AG08396 (cell line): ENCODE measurements at regions not wholly inside any gene's neighbourhood (a gene's known extent, or its start where the extent isn't known, plus 50 kb on each side); places are given as distances from the start of the nearest gene placed in this dataset.

Source experiments
- DNase-seq: peaks from one replicate; pipeline ENCODE4 v3.0.0; 2012; ENCODE audit warnings: low spot score, mixed read lengths

DNA sequence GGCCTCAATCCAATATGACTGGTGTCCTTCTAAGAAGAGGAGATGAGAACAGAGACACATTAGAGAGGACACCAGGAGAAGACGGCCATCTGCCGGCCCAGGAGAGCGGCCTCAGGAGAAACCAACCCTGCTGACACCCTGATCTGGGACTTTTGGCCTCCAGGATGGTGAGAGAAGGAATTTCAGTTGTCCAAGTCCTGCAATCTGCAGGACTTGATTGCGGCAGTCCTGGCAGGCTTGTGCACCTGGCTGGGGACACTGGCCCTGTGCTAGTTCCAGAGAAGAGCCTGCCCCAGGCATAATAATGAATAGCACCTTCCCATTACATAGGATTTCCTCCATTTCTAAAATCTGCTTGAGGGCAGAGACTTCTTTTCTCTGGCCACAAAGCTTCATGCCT, 409.9 kb upstream of the SHH start:
- DNase-seq, result no peak

DNA sequence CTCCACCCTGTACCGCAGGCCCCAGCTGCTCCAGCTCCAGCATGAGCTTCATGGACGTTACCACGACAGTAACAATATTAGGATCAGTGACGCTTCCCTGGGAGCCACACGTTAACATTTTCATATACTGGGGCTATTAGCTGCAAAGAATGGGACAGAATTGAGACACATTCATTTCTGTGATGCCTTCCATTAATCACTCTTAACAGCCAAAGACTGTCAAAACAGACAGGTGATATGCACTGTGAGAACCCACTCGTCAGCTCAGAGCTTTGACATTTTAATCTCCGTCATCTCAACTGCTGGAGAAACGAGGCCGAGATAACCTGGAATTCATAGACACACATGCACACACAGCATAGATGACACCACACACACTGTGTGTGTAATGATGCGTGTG, 408.4 kb upstream of the SHH start:
- no peak for DNase-seq

DNA sequence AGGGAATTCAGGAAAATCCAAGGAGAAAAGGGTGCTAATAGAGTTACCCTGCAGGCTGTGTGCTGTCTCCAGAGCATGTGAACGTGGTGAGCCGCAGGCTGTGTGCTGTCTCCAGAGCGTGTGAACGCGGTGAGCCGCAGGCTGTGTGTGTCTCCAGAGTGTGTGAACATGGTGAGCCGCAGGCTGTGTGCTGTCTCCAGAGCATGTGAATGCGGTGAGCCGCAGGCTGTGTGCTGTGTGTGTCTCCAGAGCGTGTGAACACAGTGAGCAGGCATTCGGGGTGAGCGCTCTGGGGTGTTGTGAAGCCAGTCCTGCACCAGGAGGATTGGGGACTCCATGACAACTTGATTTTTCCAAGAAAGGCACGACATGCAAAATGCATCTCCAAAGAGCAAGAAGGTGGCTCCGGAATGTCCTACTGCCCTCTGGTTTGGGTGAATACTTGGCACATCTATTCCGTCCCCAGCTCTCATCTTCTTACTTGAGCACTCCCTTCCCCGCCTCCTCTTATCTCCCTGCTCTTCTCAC, 407.9 kb upstream of the SHH start:
- DNase-seq, result no peak

DNA sequence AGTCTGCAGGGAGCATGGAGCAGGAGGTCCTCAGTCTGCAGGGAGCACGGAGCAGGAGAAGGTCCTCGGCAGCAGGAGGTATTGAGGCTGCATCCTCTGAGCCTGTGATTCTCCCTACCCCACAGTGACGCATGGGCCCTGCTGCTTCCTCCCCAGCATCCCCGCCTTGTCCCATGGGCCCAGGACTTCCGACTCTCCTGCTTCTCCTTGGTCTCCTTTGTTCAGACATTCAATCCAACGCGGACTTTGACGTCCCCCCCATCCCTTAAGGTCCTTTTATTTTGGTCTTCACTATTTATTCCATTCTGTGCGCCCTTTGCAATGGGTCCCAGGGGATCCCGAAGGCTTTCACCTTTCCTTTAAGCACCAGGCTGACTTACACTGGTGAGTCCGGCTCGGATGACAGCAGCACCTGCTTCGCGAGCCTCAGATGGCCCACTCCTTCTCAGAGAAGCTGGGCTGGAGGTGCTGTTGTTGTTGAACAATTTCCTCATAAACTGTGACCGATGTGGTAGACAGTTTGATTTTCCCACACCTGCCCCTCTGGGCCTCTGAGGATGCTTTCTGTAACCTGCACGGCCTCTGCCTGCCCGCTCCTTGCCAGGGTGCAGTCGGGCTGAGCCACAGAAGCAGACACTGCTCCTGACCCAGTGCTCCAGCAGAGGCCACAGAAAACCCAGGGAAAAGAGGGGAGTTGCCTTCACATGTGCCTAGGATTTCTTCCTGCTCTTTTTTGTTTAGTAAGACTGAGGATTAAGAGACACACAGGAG, 407.2 kb upstream of the SHH start:
- no peak for DNase-seq

GRCh38 chr7:156218544-156219306, 406.5 kb upstream of the SHH start:
- DNase-seq, result no peak

- no peak for DNase-seq
Observed at GRCh38 chr7:156217803-156218202, 405.5 kb upstream of the SHH start.

DNA sequence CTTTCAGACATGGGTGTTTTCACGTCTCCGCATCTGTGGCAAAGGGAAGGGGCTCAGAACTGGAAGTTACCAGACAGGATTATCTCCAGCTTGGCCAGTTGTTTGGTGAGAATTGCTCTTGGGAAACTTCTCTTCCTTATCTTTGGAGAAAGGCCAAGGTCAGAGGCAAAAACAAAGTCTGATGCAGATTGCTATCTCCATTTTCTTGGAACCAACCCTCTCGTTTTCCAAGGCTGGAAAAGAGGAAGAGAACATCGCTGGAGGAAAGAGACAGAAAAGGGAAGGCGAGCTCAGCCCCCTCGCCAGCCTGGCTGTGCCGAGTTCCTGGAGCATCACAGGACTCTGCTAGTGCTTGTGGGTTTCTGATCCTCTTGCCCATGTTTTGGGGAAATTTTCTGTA, 396.8 kb upstream of the SHH start:
- DNase-seq, result no peak

DNA sequence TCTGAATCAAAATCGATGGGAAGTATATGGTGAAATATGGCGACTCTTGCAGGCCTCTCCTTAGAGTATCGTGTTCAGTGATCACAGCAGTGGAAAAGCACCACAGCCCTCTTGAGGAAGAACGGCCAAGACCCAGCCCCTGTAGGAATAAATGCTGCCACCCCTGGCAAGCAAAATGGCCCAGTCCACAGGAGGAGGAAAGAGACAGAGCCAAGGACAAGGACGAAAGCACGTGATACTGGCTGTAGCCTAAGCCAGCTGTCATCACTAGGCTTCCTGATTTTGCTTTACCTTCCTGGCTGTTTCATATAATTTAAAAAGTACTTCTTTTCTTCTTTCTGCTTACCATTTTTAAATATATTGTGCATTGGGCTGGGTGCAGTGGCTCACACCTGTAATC, 395.0 kb upstream of the SHH start:
- no peak for DNase-seq

GRCh38 chr7:156206174-156206573, 393.9 kb upstream of the SHH start:
- DNase-seq, result no peak

DNA sequence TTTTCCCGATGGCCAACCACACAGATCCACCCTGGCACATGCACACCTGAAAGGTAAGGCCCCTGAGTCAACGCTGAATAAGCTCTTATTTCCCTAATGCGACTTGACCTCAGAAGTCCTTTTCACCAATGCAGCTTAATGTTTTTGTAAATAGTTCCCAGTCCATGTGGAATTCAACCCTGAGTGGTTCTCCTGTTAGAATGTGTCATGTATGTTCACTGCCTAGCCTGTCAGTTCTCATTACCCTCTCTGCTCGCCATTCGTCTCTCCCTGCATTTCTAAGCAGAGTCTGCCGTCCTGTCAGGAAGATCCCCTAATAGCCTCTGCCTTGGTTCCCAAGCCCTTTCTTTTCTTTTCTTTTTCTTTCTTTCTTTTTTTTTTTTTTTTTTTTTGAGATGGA, 392.6 kb upstream of the SHH start:
- DNase-seq, result no peak

GRCh38 chr7:156203923-156204322, 391.7 kb upstream of the SHH start:
- no peak for DNase-seq

GRCh38 chr7:156198277-156198676, 386.0 kb upstream of the SHH start:
- DNase-seq, result no peak

- DNase-seq, result no peak
Observed at GRCh38 chr7:156196649-156197048, 384.4 kb upstream of the SHH start.

- no peak for DNase-seq
Observed at GRCh38 chr7:156195276-156195675, 383.0 kb upstream of the SHH start.

DNA sequence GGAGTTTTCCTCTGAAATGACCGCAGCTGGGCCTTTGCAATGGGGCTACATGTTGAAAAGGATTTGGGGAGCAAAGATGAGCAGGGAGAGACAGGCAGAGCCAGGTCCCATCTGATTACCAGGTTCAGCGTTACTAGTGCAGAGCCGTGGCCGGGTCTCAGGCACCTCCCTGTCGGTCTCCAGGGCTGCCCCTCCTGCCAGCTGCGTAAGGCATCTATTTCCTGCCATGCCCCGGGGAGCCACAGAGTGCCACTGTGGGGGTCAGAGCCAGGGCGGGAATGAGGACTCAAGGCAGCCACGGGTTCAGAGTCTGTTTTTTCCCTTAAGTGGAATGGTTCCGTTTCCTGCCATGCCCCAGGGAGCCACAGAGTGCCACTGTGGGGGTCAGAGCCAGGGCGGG, 382.6 kb upstream of the SHH start:
- DNase-seq, result no peak

GRCh38 chr7:156192921-156193320, 380.7 kb upstream of the SHH start:
- no peak for DNase-seq

GRCh38 chr7:156191090-156191489, 378.8 kb upstream of the SHH start:
- DNase-seq, result no peak

GRCh38 chr7:156185076-156185475, 372.8 kb upstream of the SHH start:
- DNase-seq, result no peak

DNA sequence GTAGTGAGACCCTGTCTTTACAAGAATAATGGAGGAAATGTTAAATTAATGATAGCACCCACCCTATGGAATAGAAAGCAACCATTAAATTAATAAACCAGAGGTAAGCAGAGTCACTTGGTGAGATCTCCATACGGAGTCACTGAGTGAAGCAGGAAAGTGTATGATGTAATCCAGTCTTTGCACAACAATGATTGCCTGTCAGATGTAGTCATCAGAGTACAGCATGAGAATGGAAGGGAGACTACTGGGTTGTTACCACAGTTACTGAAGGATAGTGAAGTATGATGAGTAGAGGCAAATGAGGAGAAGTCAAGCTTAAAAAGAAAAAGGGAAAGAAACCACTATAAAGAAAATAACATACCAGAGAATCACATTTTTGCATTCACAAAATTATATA, 371.9 kb upstream of the SHH start:
- DNase-seq, result no peak

DNA sequence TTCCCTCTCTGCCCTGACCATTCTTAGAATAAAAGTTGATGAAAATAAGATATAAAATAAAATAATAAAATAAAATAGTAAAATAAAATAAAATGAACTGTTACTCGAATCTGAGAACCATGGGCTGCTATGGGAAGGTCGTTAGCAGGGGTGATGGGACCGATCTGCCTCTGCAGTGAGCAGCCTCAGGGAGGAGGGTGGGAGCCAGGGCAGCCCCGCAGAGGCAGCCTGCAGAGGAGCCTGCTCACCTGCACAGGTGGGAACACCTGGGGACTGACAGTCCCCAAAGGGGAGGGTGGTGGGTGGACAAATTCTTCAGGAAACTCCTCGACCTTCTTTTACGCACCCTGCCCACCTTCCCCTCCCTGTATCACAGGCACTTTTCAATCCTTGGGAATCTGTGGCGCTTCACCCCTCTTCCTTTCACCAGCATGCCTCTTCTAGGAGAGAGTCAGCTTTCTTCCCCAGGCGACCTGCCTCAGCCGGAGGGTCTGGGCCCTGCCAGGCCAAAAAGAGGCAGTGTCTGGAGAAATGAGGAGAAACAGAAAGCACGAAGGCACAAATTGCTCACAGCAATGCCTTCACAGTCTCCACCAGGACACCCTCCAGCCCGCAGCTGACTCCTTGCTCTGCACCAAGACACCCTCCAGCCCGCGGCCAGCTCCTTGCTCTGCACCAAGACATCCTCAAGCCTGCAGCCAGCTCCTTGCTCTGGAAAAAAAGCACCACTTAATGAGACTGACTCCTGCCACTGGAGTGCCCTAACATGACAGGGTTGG, 368.4 kb upstream of the SHH start:
- DNase-seq, result no peak

GRCh38 chr7:156179872-156180390, 367.7 kb upstream of the SHH start:
- DNase-seq, result no peak

DNA sequence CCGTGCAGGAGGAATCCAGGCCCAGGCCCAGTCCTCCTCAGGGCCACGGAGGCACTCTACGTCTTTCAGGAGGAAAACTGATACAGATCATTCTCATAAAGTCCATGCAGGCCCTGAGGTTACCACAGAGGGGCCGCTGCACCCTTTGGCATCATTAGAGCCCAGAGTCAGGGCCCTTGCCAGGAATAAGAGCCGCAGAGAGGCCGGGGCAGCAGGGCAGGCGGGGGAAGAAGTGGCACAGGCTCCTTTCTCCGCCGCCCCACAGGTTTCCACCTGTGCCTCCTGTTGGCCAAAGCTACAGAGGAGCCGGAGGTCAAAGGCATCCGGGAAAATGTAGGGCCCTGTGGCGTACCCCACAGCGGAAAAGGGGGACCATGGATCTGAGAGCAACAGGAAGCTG, 366.6 kb upstream of the SHH start:
- no peak for DNase-seq
